GM23248 (cell line): ENCODE measurements at regions not wholly inside any gene's neighbourhood (a gene's known extent, or its start where the extent isn't known, plus 50 kb on each side); places are given as distances from the start of the nearest gene placed in this dataset.

ENCODE experiments used
- EZH2 ChIP-seq: fragments of 200-600 bp; sonication (generic); IDR thresholded peaks from 2 replicates; pipeline ENCODE4 v1.6.1; 2018; ENCODE audit warnings: antibody characterized with exemption, mild to moderate bottlenecking; ENCODE audit not compliant: insufficient read depth, poor library complexity, severe bottlenecking
- EZH2phosphoT487 ChIP-seq: fragments of 200-600 bp; sonication (generic); IDR thresholded peaks from 2 replicates; pipeline ENCODE4 v1.6.1; 2018; ENCODE audit warnings: antibody characterized with exemption, moderate library complexity, mild to moderate bottlenecking, low read depth; ENCODE audit not compliant: insufficient read depth

- TF ChIP-seq EZH2 (no peak), EZH2phosphoT487 (no peak)
Measured at GRCh38 chr2:41993435-41993925, 54.3 kb upstream of the PKDCC start.
